ENCODE measurements at regions not wholly inside any gene's neighbourhood (a gene's known extent, or its start where the extent isn't known, plus 50 kb on each side); places are given as distances from the start of the nearest gene placed in this dataset.
"Not testable (repeated sequence)": the region's sequence is repeated elsewhere in the genome, so short reads cannot be mapped to it uniquely, and the experiment has no call there.

- DNase-seq: no peak
Measured at GRCh38 chr16:26809461-26809860, 257.3 kb upstream of the C16orf82 start.

GRCh38 chr16:26816266-26816665, 250.5 kb upstream of the C16orf82 start:
- DNase-seq: no peak

- no peak for DNase-seq
Measured at GRCh38 chr16:26816885-26817571, 249.7 kb upstream of the C16orf82 start.

GRCh38 chr16:26818393-26818792, 248.3 kb upstream of the C16orf82 start:
- DNase-seq: no peak

- DNase-seq: no peak
Measured at GRCh38 chr16:26824469-26824868, 242.3 kb upstream of the C16orf82 start.

GRCh38 chr16:26826500-26826899, 240.2 kb upstream of the C16orf82 start:
- no peak for DNase-seq

GRCh38 chr16:26827386-26827785, 239.3 kb upstream of the C16orf82 start:
- no peak for DNase-seq

- no peak for DNase-seq
Measured at GRCh38 chr16:26830428-26831127, 236.1 kb upstream of the C16orf82 start.

GRCh38 chr16:26836114-26836513, 230.6 kb upstream of the C16orf82 start:
- not testable (repeated sequence) for DNase-seq

- no peak for DNase-seq
Measured at GRCh38 chr16:26838931-26839330, 227.8 kb upstream of the C16orf82 start.

GRCh38 chr16:26840691-26841090, 226.0 kb upstream of the C16orf82 start:
- no peak for DNase-seq

- DNase-seq: no peak
Measured at GRCh38 chr16:26856271-26856670, 210.5 kb upstream of the C16orf82 start.

- no peak for DNase-seq
Measured at GRCh38 chr16:26856791-26857190, 209.9 kb upstream of the C16orf82 start.

GRCh38 chr16:26857371-26857770, 209.4 kb upstream of the C16orf82 start:
- DNase-seq: no peak

GRCh38 chr16:26860506-26860905, 206.2 kb upstream of the C16orf82 start:
- no peak for DNase-seq

- no peak for DNase-seq
Measured at GRCh38 chr16:26863931-26864330, 202.8 kb upstream of the C16orf82 start.

GRCh38 chr16:26874318-26874717, 192.4 kb upstream of the C16orf82 start:
- not testable (repeated sequence) for DNase-seq

GRCh38 chr16:26877421-26877820, 189.3 kb upstream of the C16orf82 start:
- no peak for DNase-seq

- no peak for DNase-seq
Measured at GRCh38 chr16:26885674-26886073, 181.1 kb upstream of the C16orf82 start.

- no peak for DNase-seq
Measured at GRCh38 chr16:26889740-26890139, 177.0 kb upstream of the C16orf82 start.

GRCh38 chr16:26898200-26898599, 168.5 kb upstream of the C16orf82 start:
- no peak for DNase-seq

GRCh38 chr16:26901196-26901861, 165.4 kb upstream of the C16orf82 start:
- DNase-seq: no peak

GRCh38 chr16:26901983-26902382, 164.7 kb upstream of the C16orf82 start:
- DNase-seq: no peak

GRCh38 chr16:26905336-26905735, 161.4 kb upstream of the C16orf82 start:
- DNase-seq: no peak

Measured in NCI-H226 (cell line).